NCI-H1105 treated with DMSO at 0.1 percent for 48 hours (cell line): ENCODE measurements at regions not wholly inside any gene's neighbourhood (a gene's known extent, or its start where the extent isn't known, plus 50 kb on each side); places are given as distances from the start of the nearest gene placed in this dataset.

Experiments
- DNase-seq: peaks from one replicate; lab custom pipeline; 2025; lab: John Stamatoyannopoulos, UW

- DNase-seq: no peak
Measured at GRCh38 chr1:2934156-2934540, 87.1 kb upstream of the ACTRT2 start.

GRCh38 chr1:2934642-2935081, 86.6 kb upstream of the ACTRT2 start:
- DNase-seq: no peak

- no peak for DNase-seq
Measured at GRCh38 chr1:2935184-2935583, 86.1 kb upstream of the ACTRT2 start.

- DNase-seq: no peak
Measured at GRCh38 chr1:2935751-2936390, 85.4 kb upstream of the ACTRT2 start.

GRCh38 chr1:2936559-2937515, 84.4 kb upstream of the ACTRT2 start:
- DNase-seq: no peak

GRCh38 chr1:2937805-2938204, 83.5 kb upstream of the ACTRT2 start:
- no peak for DNase-seq

GRCh38 chr1:2939041-2939552, 82.2 kb upstream of the ACTRT2 start:
- DNase-seq: no peak

- no peak for DNase-seq
Measured at GRCh38 chr1:2940178-2940577, 81.1 kb upstream of the ACTRT2 start.

- no peak for DNase-seq
Measured at GRCh38 chr1:2941040-2941439, 80.2 kb upstream of the ACTRT2 start.

- DNase-seq: no peak
Measured at GRCh38 chr1:2941907-2942306, 79.4 kb upstream of the ACTRT2 start.

GRCh38 chr1:2942410-2942809, 78.9 kb upstream of the ACTRT2 start:
- DNase-seq: no peak

- DNase-seq: no peak
Measured at GRCh38 chr1:2943686-2944260, 77.5 kb upstream of the ACTRT2 start.

GRCh38 chr1:2944705-2945104, 76.6 kb upstream of the ACTRT2 start:
- DNase-seq: no peak

GRCh38 chr1:2945821-2946231, 75.4 kb upstream of the ACTRT2 start:
- DNase-seq: no peak

- DNase-seq: no peak
Measured at GRCh38 chr1:2946291-2946690, 75.0 kb upstream of the ACTRT2 start.

- no peak for DNase-seq
Measured at GRCh38 chr1:2946999-2947690, 74.1 kb upstream of the ACTRT2 start.

- no peak for DNase-seq
Measured at GRCh38 chr1:2948001-2948750, 73.1 kb upstream of the ACTRT2 start.

- DNase-seq: no peak
Measured at GRCh38 chr1:2948751-2949680, 72.3 kb upstream of the ACTRT2 start.

GRCh38 chr1:2949966-2950925, 71.0 kb upstream of the ACTRT2 start:
- no peak for DNase-seq
